AG04449 (cell line): ENCODE measurements at regions not wholly inside any gene's neighbourhood (a gene's known extent, or its start where the extent isn't known, plus 50 kb on each side); places are given as distances from the start of the nearest gene placed in this dataset.

Experiments used
- CTCF ChIA-PET: fragments of 350-600 bp; formaldehyde crosslinking; extraction: SDS; loops from one replicate; lab custom pipeline; 2021; ENCODE audit warnings: antibody characterized with exemption; lab: Yijun Ruan, JAX
- POLR2A ChIA-PET: fragments of 400-600, 350-600 bp; formaldehyde crosslinking; extraction: SDS; loops from one replicate; lab custom pipeline; 2020; ENCODE audit warnings: antibody characterized with exemption, inconsistent platforms; lab: Yijun Ruan, JAX
- DNase-seq: peaks from one replicate; pipeline ENCODE4 v3.0.0-alpha.2; 2010; ENCODE audit warnings: low read depth, low spot score
- H3K4me3 ChIP-seq: 2 replicates; pipeline ENCODE4 v1.5.1; 2011; ENCODE audit warnings: low read depth, mild to moderate bottlenecking, control low read depth, low read length
- CTCF ChIP-seq: IDR thresholded peaks from one replicate; pipeline ENCODE4 v1.5.1; 2011; ENCODE audit warnings: mild to moderate bottlenecking, moderate library complexity, low read length, control low read depth, inconsistent platforms; ENCODE audit not compliant: insufficient read depth; ENCODE audit errors: missing control alignments

DNA sequence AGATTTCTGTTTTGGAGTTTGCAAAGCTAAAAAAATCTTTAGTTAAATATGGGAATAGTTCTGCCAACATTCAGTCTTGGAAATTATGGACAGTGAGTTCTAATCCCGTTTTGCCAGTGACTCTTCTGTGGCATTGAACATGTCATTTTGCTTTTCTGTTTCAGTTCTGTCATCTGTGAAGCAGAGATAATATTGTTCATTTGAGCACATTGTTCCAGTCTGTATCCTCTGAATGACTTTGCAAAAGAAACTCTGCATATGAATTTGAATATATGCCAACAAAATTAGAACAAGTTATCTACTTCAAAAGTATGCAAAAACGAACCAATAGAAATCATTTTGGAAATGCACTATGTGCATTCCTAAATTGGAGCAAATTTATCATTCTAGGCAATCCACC is 746.0 kb upstream of the POT1 start:
- DNase-seq = no peak
- no peak overlapping the region for H3K4me3 ChIP-seq
- no peak for TF ChIP-seq CTCF
- POLR2A ChIA-PET = no interaction called here
- CTCF ChIA-PET = no interaction called here

DNA sequence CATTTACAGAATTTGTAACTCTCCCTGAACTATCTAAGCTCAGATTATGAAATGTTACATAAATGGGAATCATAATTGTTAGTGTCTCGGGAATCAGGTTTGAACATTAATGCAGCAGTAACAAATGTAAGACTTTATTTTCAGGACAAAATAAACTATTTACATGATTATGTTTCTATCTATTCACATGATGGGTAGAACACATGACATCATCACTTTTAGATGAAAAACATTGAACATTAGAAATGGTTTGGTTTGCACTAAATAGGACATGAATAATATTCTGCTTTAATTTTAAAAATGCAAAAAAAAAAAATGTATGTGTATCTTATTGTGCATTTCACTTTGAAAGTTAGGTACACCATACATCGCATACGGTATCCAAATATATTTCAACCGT is 745.5 kb upstream of the POT1 start:
- POLR2A ChIA-PET = no interaction called here
- CTCF ChIA-PET = no interaction called here
- no peak overlapping the region for H3K4me3 ChIP-seq
- no peak for DNase-seq
- no peak for TF ChIP-seq CTCF

- CTCF ChIA-PET = no interaction called here
- DNase-seq = no peak
- peak; percentile 1 for TF ChIP-seq CTCF
- H3K4me3 ChIP-seq = no peak overlapping the region
- POLR2A ChIA-PET = no interaction called here
Measured at GRCh38 chr7:125670926-125671572, 741.4 kb upstream of the POT1 start.

- POLR2A ChIA-PET = no interaction called here
Measured at GRCh38 chr7:125668321-125668993, 738.8 kb upstream of the POT1 start.

GRCh38 chr7:125664625-125665024 is 735.0 kb upstream of the POT1 start:
- CTCF ChIA-PET = no interaction called here
- H3K4me3 ChIP-seq = no peak overlapping the region
- no peak for DNase-seq
- POLR2A ChIA-PET = no interaction called here
- no peak for TF ChIP-seq CTCF

More at GRCh38 chr7:125668321-125668993, 738.8 kb upstream of the POT1 start:
- H3K4me3 ChIP-seq = no peak overlapping the region
- CTCF ChIA-PET = no interaction called here
- no peak for TF ChIP-seq CTCF
- DNase-seq = no peak

DNA sequence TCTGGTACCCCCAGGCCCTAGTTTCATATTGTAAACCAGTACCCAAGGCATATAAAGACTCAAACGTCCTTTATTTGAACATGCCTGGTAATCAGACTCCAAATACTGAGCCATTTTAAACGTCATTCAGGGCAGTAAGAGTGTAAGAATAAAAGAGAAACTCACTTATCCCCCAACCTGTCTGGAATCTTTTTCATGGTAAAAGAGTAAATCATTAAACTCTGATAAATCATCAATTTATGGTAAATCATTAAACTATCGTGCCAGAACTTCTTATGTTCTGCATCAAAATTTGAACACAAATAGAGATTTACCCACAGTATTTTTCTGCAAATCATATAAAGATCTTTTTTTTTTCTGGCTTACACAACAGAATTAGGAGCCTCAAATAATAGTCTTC is 734.3 kb upstream of the POT1 start:
- DNase-seq = no peak
- TF ChIP-seq CTCF = no peak
- CTCF ChIA-PET = no interaction called here
- POLR2A ChIA-PET = no interaction called here
- no peak overlapping the region for H3K4me3 ChIP-seq
